ENCODE measurements at regions not wholly inside any gene's neighbourhood (a gene's known extent, or its start where the extent isn't known, plus 50 kb on each side); places are given as distances from the start of the nearest gene placed in this dataset.

DNA sequence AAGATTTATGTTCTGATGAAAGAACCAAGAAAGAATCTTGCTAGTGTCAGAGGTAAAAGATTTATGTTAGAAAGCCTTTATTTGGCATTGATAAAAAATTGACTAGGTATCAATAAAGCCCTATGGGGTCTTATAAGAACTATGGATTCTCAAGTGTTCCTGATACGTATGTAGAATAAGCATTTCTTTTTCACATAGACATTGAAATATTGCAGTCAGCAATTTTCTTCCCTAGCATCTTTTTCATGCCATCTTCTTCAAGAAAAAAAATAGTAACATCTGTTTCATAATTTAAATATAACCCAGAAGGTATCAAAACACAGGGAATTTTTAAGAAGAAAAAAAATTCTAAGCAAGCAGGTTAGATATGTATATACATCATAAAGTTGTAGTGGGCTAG lies 230.6 kb downstream of the CENPW start:
- Histone ChIP-seq H3K4me1 (ENCODE audit: control insufficient read depth, insufficient read depth, low read length, poor library complexity, severe bottlenecking) (no peaks in the 10 kb centered on the region), H3K4me3 (ENCODE audit: low read depth, low read length) (no peak overlapping the region), H3K27ac (ENCODE audit: insufficient read depth, low read length, poor library complexity, severe bottlenecking) (no peak overlapping the region), H3K36me3 (ENCODE audit: control insufficient read depth, insufficient read depth, low read length) (no peaks in the 10 kb centered on the region), H3K27me3 (ENCODE audit: control insufficient read depth, insufficient read depth, low read length) (no peaks in the 10 kb centered on the region), H3K9me3 (ENCODE audit: control insufficient read depth in 2 of 2, low read length in 2 of 2) (no peaks in the 10 kb centered on the region)
- H3K4me1 Mint-ChIP-seq: no peaks in the 10 kb centered on the region
- no peak overlapping the region for H3K4me3 Mint-ChIP-seq
- DNase-seq (no peak), ATAC-seq (ENCODE audit: low read depth in 2 of 2) (no peak)
- no peaks in the 10 kb centered on the region for H3K27me3 Mint-ChIP-seq
- peaks cover 0 to 7% (median 4%) of the 10 kb centered on the region in 7 donors for H3K9me3 Mint-ChIP-seq
- no peak overlapping the region for H3K27ac Mint-ChIP-seq
- no peaks in the 10 kb centered on the region for H3K36me3 Mint-ChIP-seq

DNA sequence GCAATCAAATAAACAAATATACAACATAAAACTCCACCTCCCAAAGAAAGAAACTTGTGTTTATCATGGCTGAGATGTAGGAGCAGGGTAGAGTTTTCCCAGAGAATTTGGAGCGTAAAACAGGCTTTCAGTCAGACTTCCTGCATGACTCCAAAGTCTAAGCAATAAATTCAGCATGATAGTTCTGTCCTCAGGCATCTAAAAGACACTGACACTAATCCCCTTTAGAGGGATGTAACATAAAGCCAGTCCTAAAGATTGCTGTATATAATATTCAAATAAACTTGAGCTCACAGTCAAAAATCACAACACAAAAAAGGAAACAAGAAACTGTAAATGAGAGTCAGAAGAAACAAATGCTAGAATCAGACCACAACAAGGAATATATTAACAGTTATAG lies 234.4 kb downstream of the CENPW start:
- no peak overlapping the region for H3K4me3 Mint-ChIP-seq

DNA sequence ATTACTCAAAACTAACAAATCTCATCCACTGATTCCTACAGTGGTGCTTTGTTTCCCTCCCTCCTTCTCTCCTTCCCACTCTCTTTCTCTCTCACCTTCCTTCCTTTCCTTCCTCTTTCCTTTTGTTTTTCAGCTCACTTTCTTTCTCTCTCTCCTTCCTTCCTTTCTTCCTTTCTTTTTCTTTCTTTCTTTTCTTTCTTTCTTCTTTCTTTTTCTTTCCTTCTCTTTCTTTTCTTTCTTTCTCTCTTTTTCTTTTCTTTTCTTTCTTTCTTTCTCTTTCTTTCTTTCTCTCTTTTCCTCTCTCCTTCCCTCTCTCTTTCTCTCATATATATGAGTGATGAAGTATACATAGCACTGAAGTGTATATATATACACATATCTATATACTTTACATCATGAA lies 241.4 kb downstream of the CENPW start:
- no peak overlapping the region for H3K4me3 ChIP-seq (ENCODE audit: low read depth, low read length)
- no peaks in the 10 kb centered on the region for H3K36me3 Mint-ChIP-seq
- DNase-seq: no peak
- H3K9me3 ChIP-seq (ENCODE audit: control insufficient read depth in 2 of 2, low read length in 2 of 2): no peaks in the 10 kb centered on the region
- no peaks in the 10 kb centered on the region for H3K27me3 ChIP-seq (ENCODE audit: control insufficient read depth, insufficient read depth, low read length)
- H3K9me3 Mint-ChIP-seq: peaks cover 0 to 4% (median 2%) of the 10 kb centered on the region in 7 donors
- H3K4me3 Mint-ChIP-seq: no peak overlapping the region
- no peak for ATAC-seq (ENCODE audit: low read depth in 2 of 2)
- H3K4me1 Mint-ChIP-seq: no peaks in the 10 kb centered on the region
- no peaks in the 10 kb centered on the region for H3K27me3 Mint-ChIP-seq
- H3K27ac ChIP-seq (ENCODE audit: insufficient read depth, low read length, poor library complexity, severe bottlenecking): no peak overlapping the region
- no peaks in the 10 kb centered on the region for H3K36me3 ChIP-seq (ENCODE audit: control insufficient read depth, insufficient read depth, low read length)
- H3K27ac Mint-ChIP-seq: no peak overlapping the region
- H3K4me1 ChIP-seq (ENCODE audit: control insufficient read depth, insufficient read depth, low read length, poor library complexity, severe bottlenecking): no peaks in the 10 kb centered on the region

More for the DNA sequence above, 234.4 kb downstream of the CENPW start:
- Mint-ChIP-seq H3K9me3 (peaks cover 0 to 4% (median 0%) of the 10 kb centered on the region in 7 donors), H3K4me1 (no peaks in the 10 kb centered on the region), H3K36me3 (no peaks in the 10 kb centered on the region), H3K27ac (no peak overlapping the region), H3K27me3 (no peaks in the 10 kb centered on the region)
- Histone ChIP-seq H3K4me3 (ENCODE audit: low read depth, low read length) (no peak overlapping the region), H3K27ac (ENCODE audit: insufficient read depth, low read length, poor library complexity, severe bottlenecking) (no peak overlapping the region), H3K4me1 (ENCODE audit: control insufficient read depth, insufficient read depth, low read length, poor library complexity, severe bottlenecking) (no peaks in the 10 kb centered on the region), H3K27me3 (ENCODE audit: control insufficient read depth, insufficient read depth, low read length) (no peaks in the 10 kb centered on the region), H3K9me3 (ENCODE audit: control insufficient read depth in 2 of 2, low read length in 2 of 2) (no peaks in the 10 kb centered on the region), H3K36me3 (ENCODE audit: control insufficient read depth, insufficient read depth, low read length) (no peaks in the 10 kb centered on the region)
- ATAC-seq (ENCODE audit: low read depth in 2 of 2) (no peak), DNase-seq (no peak)

- no peak overlapping the region for H3K4me3 ChIP-seq (ENCODE audit: low read depth, low read length)
- H3K27me3 ChIP-seq (ENCODE audit: control insufficient read depth, insufficient read depth, low read length): no peaks in the 10 kb centered on the region
- Mint-ChIP-seq H3K27ac (no peak overlapping the region), H3K27me3 (no peaks in the 10 kb centered on the region), H3K36me3 (no peaks in the 10 kb centered on the region), H3K4me1 (no peaks in the 10 kb centered on the region), H3K9me3 (peaks cover 0 to 10% (median 1%) of the 10 kb centered on the region in 7 donors), H3K4me3 (no peak overlapping the region)
- H3K9me3 ChIP-seq (ENCODE audit: control insufficient read depth in 2 of 2, low read length in 2 of 2): no peaks in the 10 kb centered on the region
- H3K4me1 ChIP-seq (ENCODE audit: control insufficient read depth, insufficient read depth, low read length, poor library complexity, severe bottlenecking): no peaks in the 10 kb centered on the region
- no peaks in the 10 kb centered on the region for H3K36me3 ChIP-seq (ENCODE audit: control insufficient read depth, insufficient read depth, low read length)
- DNase-seq (no peak), ATAC-seq (ENCODE audit: low read depth in 2 of 2) (no peak)
- H3K27ac ChIP-seq (ENCODE audit: insufficient read depth, low read length, poor library complexity, severe bottlenecking): no peak overlapping the region
Measured at GRCh38 chr6:126600258-126600916, 260.5 kb downstream of the CENPW start.

DNA sequence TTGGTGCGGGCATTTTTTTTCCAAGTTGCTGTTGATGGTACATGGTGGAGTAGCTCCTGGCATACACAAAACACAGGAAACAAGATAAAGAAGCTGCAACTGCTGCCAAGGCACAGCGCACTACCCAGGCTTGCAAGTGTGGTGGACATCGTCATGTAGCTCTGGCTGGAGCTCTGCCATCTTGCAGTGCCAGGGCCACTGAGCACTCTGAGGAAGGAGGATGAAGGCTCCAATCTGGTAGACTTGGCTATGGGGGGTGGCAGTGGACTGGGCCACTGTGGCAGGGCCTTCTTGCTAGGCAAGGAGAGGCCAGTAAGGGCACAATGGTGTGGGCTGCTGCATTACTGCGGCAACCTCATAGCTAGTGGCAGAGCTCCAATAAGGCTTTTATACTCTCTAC lies 263.5 kb downstream of the CENPW start:
- Mint-ChIP-seq H3K36me3 (no peaks in the 10 kb centered on the region), H3K27me3 (no peaks in the 10 kb centered on the region), H3K27ac (no peak overlapping the region), H3K9me3 (peaks cover 0 to 9% (median 0%) of the 10 kb centered on the region in 7 donors), H3K4me1 (no peaks in the 10 kb centered on the region), H3K4me3 (no peak overlapping the region)
- Histone ChIP-seq H3K36me3 (ENCODE audit: control insufficient read depth, insufficient read depth, low read length) (no peaks in the 10 kb centered on the region), H3K27me3 (ENCODE audit: control insufficient read depth, insufficient read depth, low read length) (no peaks in the 10 kb centered on the region), H3K9me3 (ENCODE audit: control insufficient read depth in 2 of 2, low read length in 2 of 2) (no peaks in the 10 kb centered on the region), H3K4me1 (ENCODE audit: control insufficient read depth, insufficient read depth, low read length, poor library complexity, severe bottlenecking) (no peaks in the 10 kb centered on the region), H3K4me3 (ENCODE audit: low read depth, low read length) (no peak overlapping the region), H3K27ac (ENCODE audit: insufficient read depth, low read length, poor library complexity, severe bottlenecking) (no peak overlapping the region)
- no peak for DNase-seq
- ATAC-seq (ENCODE audit: low read depth in 2 of 2): no peak

GRCh38 chr6:126605089-126605488 lies 265.2 kb downstream of the CENPW start:
- Histone ChIP-seq H3K4me3 (ENCODE audit: low read depth, low read length) (no peak overlapping the region), H3K27me3 (ENCODE audit: control insufficient read depth, insufficient read depth, low read length) (no peaks in the 10 kb centered on the region), H3K27ac (ENCODE audit: insufficient read depth, low read length, poor library complexity, severe bottlenecking) (no peak overlapping the region), H3K4me1 (ENCODE audit: control insufficient read depth, insufficient read depth, low read length, poor library complexity, severe bottlenecking) (no peaks in the 10 kb centered on the region), H3K9me3 (ENCODE audit: control insufficient read depth in 2 of 2, low read length in 2 of 2) (no peaks in the 10 kb centered on the region), H3K36me3 (ENCODE audit: control insufficient read depth, insufficient read depth, low read length) (no peaks in the 10 kb centered on the region)
- ATAC-seq (ENCODE audit: low read depth in 2 of 2) (no peak), DNase-seq (no peak)
- Mint-ChIP-seq H3K36me3 (no peaks in the 10 kb centered on the region), H3K27me3 (no peaks in the 10 kb centered on the region), H3K4me1 (no peaks in the 10 kb centered on the region), H3K27ac (no peak overlapping the region), H3K9me3 (peaks cover 0 to 8% (median 0%) of the 10 kb centered on the region in 7 donors), H3K4me3 (no peak overlapping the region)

- Histone ChIP-seq H3K9me3 (ENCODE audit: control insufficient read depth in 2 of 2, low read length in 2 of 2) (no peaks in the 10 kb centered on the region), H3K4me1 (ENCODE audit: control insufficient read depth, insufficient read depth, low read length, poor library complexity, severe bottlenecking) (no peaks in the 10 kb centered on the region), H3K27ac (ENCODE audit: insufficient read depth, low read length, poor library complexity, severe bottlenecking) (no peak overlapping the region), H3K27me3 (ENCODE audit: control insufficient read depth, insufficient read depth, low read length) (no peaks in the 10 kb centered on the region), H3K4me3 (ENCODE audit: low read depth, low read length) (no peak overlapping the region), H3K36me3 (ENCODE audit: control insufficient read depth, insufficient read depth, low read length) (no peaks in the 10 kb centered on the region)
- Mint-ChIP-seq H3K36me3 (no peaks in the 10 kb centered on the region), H3K27me3 (no peaks in the 10 kb centered on the region), H3K27ac (no peak overlapping the region), H3K4me1 (no peaks in the 10 kb centered on the region), H3K4me3 (no peak overlapping the region), H3K9me3 (peaks cover 0 to 10% (median 6%) of the 10 kb centered on the region in 7 donors)
- ATAC-seq (ENCODE audit: low read depth in 2 of 2): no peak
- DNase-seq: no peak
Measured at GRCh38 chr6:126607289-126607688, 267.4 kb downstream of the CENPW start.

DNA sequence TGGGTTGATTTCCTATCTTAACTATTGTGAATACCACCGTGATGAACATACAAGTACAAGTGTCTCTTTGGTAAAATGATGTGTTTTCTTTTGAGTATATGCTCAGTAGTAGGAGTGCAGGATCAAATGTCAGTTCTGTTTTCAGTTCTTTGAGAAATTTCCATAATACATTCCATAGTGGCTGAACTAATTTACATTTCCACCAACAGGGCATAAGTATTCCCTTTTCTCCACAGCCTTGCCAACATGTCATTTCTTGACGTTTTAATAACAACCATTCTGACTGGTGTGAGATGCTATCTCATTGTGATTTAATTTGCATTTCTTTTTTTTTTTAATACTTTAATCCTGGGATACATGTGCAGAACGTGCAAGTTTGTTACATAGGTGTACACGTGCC lies 268.8 kb downstream of the CENPW start:
- Mint-ChIP-seq H3K27me3 (no peaks in the 10 kb centered on the region), H3K4me3 (no peak overlapping the region), H3K9me3 (peaks cover 0 to 14% (median 8%) of the 10 kb centered on the region in 7 donors), H3K27ac (no peak overlapping the region), H3K4me1 (no peaks in the 10 kb centered on the region), H3K36me3 (no peaks in the 10 kb centered on the region)
- Histone ChIP-seq H3K36me3 (ENCODE audit: control insufficient read depth, insufficient read depth, low read length) (no peaks in the 10 kb centered on the region), H3K9me3 (ENCODE audit: control insufficient read depth in 2 of 2, low read length in 2 of 2) (no peaks in the 10 kb centered on the region), H3K4me3 (ENCODE audit: low read depth, low read length) (no peak overlapping the region), H3K27me3 (ENCODE audit: control insufficient read depth, insufficient read depth, low read length) (no peaks in the 10 kb centered on the region), H3K27ac (ENCODE audit: insufficient read depth, low read length, poor library complexity, severe bottlenecking) (no peak overlapping the region), H3K4me1 (ENCODE audit: control insufficient read depth, insufficient read depth, low read length, poor library complexity, severe bottlenecking) (no peaks in the 10 kb centered on the region)
- ATAC-seq (ENCODE audit: low read depth in 2 of 2) (no peak), DNase-seq (no peak)
